GM21737 (cell line): ENCODE measurements at regions not wholly inside any gene's neighbourhood (a gene's known extent, or its start where the extent isn't known, plus 50 kb on each side); places are given as distances from the start of the nearest gene placed in this dataset.
"Not testable (repeated sequence)": the region's sequence is repeated elsewhere in the genome, so short reads cannot be mapped to it uniquely, and the experiment has no call there.

ENCODE experiments used
- ATAC-seq: cut with Tn5 transposase; IDR thresholded peaks from one replicate; pipeline ENCODE4 v1.9.1; 2021; ENCODE audit warnings: mild to moderate bottlenecking, moderate library complexity; ENCODE audit not compliant: unreplicated experiment

DNA sequence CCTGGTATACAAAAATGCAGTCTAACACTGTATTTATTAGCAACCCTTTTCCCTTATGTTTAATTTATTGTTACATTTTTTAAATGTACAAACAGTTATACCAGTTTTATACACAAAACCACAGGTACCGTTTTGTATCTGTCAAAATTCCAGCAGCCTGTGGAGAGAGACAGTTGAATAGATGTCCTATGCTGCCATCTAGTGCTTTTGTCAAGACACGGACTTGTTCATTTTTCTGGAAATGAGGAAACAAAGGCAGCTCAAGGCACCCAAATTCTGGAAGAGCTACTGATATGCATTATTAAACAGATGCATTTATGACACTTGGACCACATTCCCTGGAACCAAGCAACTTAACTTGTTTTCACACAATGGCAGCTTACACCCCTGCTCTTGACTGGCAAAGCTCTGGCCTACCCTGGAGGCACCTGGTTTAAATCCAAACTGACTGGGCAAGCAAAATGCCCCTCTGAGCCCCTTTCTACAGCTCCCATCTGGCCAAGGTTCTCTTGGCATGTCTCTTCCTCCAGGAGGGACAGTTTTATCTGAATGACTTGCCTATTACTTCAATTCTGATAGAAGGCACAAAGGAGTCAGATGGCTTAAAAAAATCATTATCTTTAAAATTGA is 286.9 kb upstream of the PRKD1 start:
- no peak for ATAC-seq

GRCh38 chr14:30218907-30219306 is 291.3 kb upstream of the PRKD1 start:
- ATAC-seq, result no peak

- ATAC-seq, result no peak
These were observed 293.9 kb upstream of the PRKD1 start for GRCh38 chr14:30221546-30221945.

DNA sequence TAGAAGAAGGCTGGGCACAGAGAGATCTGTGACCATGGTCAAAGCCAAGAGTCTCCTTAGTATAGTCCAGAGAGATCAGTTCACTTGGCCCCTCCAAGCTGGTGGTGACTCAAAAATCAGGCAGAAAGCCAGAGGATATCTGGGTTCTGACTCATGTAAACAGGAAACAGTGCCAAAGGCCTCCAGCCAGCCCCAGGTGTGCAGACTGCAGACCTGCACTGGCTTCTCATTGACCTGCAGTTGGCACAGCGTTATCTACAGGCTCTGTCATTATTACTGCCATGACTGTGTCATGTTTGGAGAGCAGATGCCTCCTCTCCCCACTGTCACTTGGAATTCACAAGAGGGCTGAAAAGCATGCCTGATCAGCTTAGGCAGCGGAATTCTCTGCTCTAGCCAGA is 295.7 kb upstream of the PRKD1 start:
- no peak for ATAC-seq

DNA sequence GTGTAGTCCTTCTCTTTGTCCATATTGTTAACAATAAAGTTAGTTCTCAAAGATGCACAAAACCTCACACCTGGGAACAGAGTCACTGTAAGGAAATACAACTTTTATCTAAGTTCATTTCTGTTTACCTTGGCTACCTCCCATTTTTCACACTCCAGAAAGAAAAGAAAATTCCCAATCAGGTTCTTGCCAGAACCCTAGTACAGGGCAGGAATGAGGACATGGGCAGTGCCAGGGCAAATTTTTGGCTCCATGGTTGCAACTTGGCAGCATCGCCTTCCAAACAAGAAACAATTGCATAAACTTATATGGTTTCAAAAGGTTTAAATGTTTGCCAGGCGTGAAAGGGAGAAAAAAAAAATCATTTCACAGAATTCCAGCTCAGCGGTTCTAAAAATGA is 296.3 kb upstream of the PRKD1 start:
- no peak for ATAC-seq

GRCh38 chr14:30225176-30225575 is 297.5 kb upstream of the PRKD1 start:
- ATAC-seq, result no peak

GRCh38 chr14:30227436-30227835 is 299.8 kb upstream of the PRKD1 start:
- ATAC-seq, result no peak

- no peak for ATAC-seq
These were observed 300.2 kb upstream of the PRKD1 start for GRCh38 chr14:30227876-30228275.

GRCh38 chr14:30230719-30231118 is 303.1 kb upstream of the PRKD1 start:
- ATAC-seq, result no peak

- no peak for ATAC-seq
These were observed 307.3 kb upstream of the PRKD1 start for GRCh38 chr14:30234966-30235365.

- no peak for ATAC-seq
These were observed 307.8 kb upstream of the PRKD1 start for GRCh38 chr14:30235485-30235884.

DNA sequence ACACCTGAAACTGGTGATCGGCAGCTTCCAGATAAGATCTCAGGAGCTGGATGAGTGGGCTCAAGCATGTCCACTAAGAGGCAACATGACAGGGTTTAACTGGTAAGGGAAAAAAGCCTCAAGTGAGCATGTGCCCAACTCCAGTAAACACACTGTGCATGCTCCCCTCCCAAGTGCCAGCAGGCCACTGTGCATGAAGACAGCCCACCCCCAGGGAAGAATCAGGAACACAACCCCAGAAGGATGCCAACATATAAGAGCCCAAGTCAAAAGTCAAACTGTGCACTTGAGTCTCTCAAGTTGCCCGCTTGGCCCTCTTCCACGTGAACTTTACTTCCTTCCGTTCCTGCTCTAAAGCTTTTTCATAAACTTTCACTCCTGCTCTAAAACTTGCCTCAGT is 311.3 kb upstream of the PRKD1 start:
- ATAC-seq, result no peak

GRCh38 chr14:30240018-30240417 is 312.4 kb upstream of the PRKD1 start:
- ATAC-seq, result no peak

DNA sequence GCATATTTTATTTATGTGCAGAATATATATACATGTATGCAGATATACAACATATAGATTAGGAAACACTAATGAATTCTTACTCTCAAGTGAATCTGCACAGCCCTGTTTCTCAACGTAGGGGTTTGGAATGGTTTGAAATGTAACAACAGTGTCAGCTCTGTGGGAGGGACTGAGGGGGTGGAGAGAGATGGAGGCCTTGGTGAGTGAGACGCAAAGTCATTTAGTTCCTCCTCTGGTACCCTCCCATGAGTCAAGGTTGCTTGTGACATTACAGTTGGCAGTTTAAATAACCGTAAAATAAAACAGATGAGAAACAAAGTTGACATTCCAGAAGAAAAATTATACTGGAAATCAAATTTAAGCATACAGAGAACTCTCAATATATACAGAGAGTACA is 313.0 kb upstream of the PRKD1 start:
- ATAC-seq, result no peak

DNA sequence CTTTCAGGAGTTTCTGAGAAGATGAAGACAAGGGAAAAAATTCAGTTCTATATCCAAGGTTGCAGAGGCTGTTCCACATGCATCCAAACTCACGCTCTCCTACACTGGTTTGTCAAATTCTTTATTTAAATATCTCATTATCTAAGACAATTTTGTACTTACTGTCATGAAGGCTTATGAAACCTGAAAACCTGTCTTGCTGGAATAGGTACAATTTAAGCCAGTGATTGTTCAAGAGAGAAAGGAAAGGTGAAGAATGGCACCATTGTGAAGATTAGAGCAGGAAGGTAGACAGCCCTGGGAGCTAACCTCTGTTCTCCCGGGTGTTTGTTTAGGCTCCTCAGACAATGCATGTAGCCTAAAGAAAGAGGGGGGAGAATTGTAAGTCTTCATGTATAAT is 315.1 kb upstream of the PRKD1 start:
- no peak for ATAC-seq

GRCh38 chr14:30243207-30243606 is 315.6 kb upstream of the PRKD1 start:
- ATAC-seq, result no peak

- ATAC-seq, result no peak
These were observed 315.2 kb upstream of the G2E3 start for GRCh38 chr14:30243805-30244204.

GRCh38 chr14:30244348-30244747 is 314.6 kb upstream of the G2E3 start:
- ATAC-seq, result not testable (repeated sequence)

DNA sequence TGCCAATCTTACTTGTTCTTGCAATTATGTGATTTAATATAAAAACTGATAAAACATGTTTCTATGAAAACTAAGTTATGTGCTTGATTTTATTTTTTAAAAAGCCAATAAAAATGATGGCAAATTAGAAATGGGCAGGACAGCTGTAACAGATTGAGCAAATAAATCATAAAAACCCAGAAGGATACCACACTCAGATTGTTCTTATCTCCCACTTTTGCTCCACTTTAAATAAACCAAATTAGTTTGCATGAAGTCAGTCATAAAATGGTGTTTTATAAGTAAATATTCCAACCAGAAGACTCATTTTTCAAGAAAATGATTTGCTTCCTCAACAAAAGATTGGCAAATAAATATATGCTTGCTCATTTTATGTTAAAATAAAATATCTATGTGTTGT is 307.9 kb upstream of the G2E3 start:
- no peak for ATAC-seq

- ATAC-seq, result no peak
These were observed 307.3 kb upstream of the G2E3 start for GRCh38 chr14:30251557-30252100.

- ATAC-seq, result no peak
These were observed 306.8 kb upstream of the G2E3 start for GRCh38 chr14:30252151-30252550.

GRCh38 chr14:30252783-30253674 is 305.9 kb upstream of the G2E3 start:
- no peak for ATAC-seq
